Fibroblast of villous mesenchyme (primary cell): ENCODE measurements at regions not wholly inside any gene's neighbourhood (a gene's known extent, or its start where the extent isn't known, plus 50 kb on each side); places are given as distances from the start of the nearest gene placed in this dataset.

Experiments used
- DNase-seq: peaks from one replicate; pipeline ENCODE4 v3.0.0-alpha.2; 2010; ENCODE audit warnings: low read depth
- H3K4me3 ChIP-seq: 2 replicates; pipeline ENCODE4 v1.5.1; 2011; ENCODE audit warnings: low read depth, mild to moderate bottlenecking, low read length
- CTCF ChIP-seq: IDR thresholded peaks from 2 replicates; pipeline ENCODE4 v1.5.1; 2012; ENCODE audit warnings: low read depth, mild to moderate bottlenecking, low read length; ENCODE audit not compliant: insufficient read depth

DNA sequence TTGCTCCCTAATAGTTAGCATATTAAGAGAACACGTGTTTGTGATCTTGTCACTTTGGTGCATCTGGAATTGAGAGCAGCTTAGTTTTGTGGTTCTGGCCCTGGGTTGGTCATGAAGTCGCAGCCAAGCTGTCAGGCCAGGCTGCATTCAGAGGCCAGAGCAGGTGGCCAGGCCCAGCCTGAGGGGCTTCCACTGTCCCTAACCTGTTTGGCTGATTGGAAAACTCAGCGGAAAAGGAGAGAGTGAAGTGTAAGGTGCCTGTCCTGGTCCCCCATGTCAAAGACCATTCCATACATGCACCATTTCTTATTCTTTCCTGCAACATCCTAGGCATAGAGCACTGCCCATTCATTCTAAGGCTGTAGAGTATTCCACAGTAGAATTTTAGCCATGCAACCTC is 111.5 kb upstream of the IGLL5 start:
- DNase-seq, result no peak
- no peak overlapping the region for H3K4me3 ChIP-seq
- no peak for TF ChIP-seq CTCF

GRCh38 chr22:22779213-22779612 is 108.4 kb upstream of the IGLL5 start:
- no peak for DNase-seq
- no peak for TF ChIP-seq CTCF
- H3K4me3 ChIP-seq, result no peak overlapping the region

DNA sequence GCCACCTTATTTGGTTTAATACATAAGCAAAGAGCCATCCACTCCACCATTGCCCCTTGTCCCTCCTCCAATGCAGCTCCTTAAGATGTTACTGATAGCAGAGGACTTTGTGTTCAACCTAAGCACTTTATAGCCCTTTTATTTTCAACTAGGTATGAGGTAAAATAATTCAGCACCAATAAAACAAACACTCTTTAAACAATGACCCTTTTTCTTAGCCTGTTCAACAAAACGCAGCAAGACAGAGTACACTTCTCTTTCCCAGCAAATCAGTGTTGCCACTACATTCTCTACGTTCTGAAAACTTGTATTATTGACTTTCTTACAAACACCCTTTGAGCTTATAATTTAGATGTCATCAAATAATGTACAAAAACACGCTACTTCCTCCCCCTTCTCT is 104.0 kb upstream of the IGLL5 start:
- no peak overlapping the region for H3K4me3 ChIP-seq
- no peak for DNase-seq
- no peak for TF ChIP-seq CTCF

DNA sequence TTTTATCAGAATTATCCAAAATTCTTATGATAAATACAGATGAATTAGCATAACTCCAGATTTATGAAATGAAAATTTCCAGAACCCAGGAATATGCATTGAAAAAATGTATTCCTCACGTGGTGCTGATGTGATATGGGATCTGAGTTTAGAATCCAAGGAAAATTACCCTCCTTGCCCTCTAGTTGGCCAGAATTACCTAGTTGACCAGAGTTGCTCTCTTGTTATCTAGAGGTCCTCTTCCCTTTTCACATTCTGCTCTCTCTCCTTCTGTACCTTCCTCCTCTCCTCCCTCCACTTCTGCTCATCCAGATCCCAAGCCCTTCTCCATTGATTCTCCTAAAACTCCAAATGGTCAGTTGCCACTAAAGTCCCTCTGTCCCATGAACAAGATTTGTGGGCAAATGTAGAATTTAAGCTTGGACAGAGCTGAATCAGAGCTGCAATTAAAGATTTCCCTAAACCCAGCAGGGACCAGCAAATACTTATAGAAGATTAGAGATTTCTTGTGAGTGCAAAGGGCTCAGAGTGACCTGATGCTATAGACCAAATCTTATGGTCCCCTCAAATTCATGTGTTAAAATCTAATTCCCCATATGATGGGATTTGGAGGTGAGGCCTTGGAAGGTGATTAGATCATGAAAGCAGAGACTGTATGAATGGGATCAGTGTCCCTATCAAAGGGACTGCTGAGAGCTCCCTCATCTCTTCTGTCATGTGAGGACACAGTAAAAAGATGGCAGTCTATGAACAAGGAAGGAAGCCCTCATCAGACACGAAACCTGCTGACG is 103.2 kb upstream of the IGLL5 start:
- DNase-seq, result no peak
- no peak for TF ChIP-seq CTCF
- no peak overlapping the region for H3K4me3 ChIP-seq

DNA sequence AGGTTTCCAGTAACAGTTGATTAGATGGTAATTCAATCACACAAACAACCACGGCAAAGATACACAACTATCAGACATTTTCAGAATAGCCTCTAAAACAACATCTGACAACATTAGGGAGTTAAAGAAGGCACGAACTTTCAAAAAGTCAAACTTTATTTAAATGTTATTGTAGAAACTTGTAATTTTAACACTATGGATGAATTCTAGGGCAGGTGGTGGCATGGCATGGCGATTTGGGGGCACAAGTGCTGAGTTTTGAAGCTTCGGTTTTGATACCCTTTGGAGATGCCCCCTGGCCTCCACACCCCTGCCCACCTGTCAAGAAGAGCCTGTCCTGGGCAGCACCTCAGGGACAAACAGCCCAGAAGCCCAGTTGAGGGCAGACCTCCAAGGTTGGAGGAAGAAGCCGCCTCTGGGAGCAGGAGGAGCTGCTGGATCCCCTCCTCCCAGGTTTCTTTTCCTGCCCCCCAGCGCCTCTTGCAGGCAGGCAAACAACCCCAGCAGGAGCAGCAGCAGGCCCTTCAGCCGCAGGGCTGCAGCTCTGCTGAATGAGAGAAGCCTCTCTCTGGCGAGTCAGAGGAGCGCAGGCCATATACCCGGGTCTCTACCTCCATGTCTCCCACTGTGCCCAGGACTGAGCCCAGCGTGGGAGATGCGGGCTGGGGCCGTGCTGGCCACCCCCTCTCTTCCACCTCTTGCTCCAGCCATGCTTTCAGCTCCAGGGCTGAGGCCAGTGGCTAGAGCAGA is 102.1 kb upstream of the IGLL5 start:
- TF ChIP-seq CTCF, result no peak
- H3K4me3 ChIP-seq, result no peak overlapping the region
- DNase-seq, result no peak

- H3K4me3 ChIP-seq, result no peak overlapping the region
- DNase-seq, result no peak
- TF ChIP-seq CTCF, result no peak
Observed at GRCh38 chr22:22786301-22787115, 101.1 kb upstream of the IGLL5 start.
